ENCODE measurements at regions not wholly inside any gene's neighbourhood (a gene's known extent, or its start where the extent isn't known, plus 50 kb on each side); places are given as distances from the start of the nearest gene placed in this dataset.

- TF ChIP-seq CTCF (IDR thresholded peaks at IDR 0.05; ENCODE audit: control extremely low read depth, extremely low read depth, low read depth, missing control alignments) = no peak
- POLR2A ChIA-PET = no interaction called here
- CTCF ChIA-PET = no interaction called here
- DNase-seq (ENCODE audit: extremely low spot score) = no peak
Measured at GRCh38 chr14:26200687-26201086, 397.1 kb downstream of the NOVA1 start.

- CTCF ChIA-PET = no interaction called here
- no peak for TF ChIP-seq CTCF (IDR thresholded peaks at IDR 0.05; ENCODE audit: control extremely low read depth, extremely low read depth, low read depth, missing control alignments)
- DNase-seq (ENCODE audit: extremely low spot score) = no peak
- POLR2A ChIA-PET = no interaction called here
Measured at GRCh38 chr14:26199590-26200370, 398.1 kb downstream of the NOVA1 start.

- DNase-seq (ENCODE audit: extremely low spot score) = no peak
- TF ChIP-seq CTCF (IDR thresholded peaks at IDR 0.05; ENCODE audit: control extremely low read depth, extremely low read depth, low read depth, missing control alignments) = no peak
- ChIA-PET POLR2A (no interaction called here), CTCF (no interaction called here)
Measured at GRCh38 chr14:26199096-26199495, 398.7 kb downstream of the NOVA1 start.

GRCh38 chr14:26194816-26195215 is 403.0 kb downstream of the NOVA1 start:
- TF ChIP-seq CTCF (IDR thresholded peaks at IDR 0.05; ENCODE audit: control extremely low read depth, extremely low read depth, low read depth, missing control alignments) = no peak
- ChIA-PET CTCF (interaction anchor here (1.3 kb wide), 1 partner anchor 12 kb away, joined by 3 read pairs; no protein-coding TSS in a partner anchor), POLR2A (no interaction called here)
- DNase-seq (ENCODE audit: extremely low spot score) = no peak

GRCh38 chr14:26191671-26192070 is 406.2 kb downstream of the NOVA1 start:
- ChIA-PET POLR2A (no interaction called here), CTCF (interaction anchor here (1.1 kb wide), 1 partner anchor 12 kb away, joined by 3 read pairs; no protein-coding TSS in a partner anchor)
- no peak for DNase-seq (ENCODE audit: extremely low spot score)
- TF ChIP-seq CTCF (IDR thresholded peaks at IDR 0.05; ENCODE audit: control extremely low read depth, extremely low read depth, low read depth, missing control alignments) = no peak

- CTCF ChIA-PET = no interaction called here
Measured at GRCh38 chr14:26191123-26191522, 406.7 kb downstream of the NOVA1 start.

More at GRCh38 chr14:26191123-26191522, 406.7 kb downstream of the NOVA1 start:
- no peak for DNase-seq (ENCODE audit: extremely low spot score)
- no peak for TF ChIP-seq CTCF (IDR thresholded peaks at IDR 0.05; ENCODE audit: control extremely low read depth, extremely low read depth, low read depth, missing control alignments)
- POLR2A ChIA-PET = no interaction called here
